HS-27A (cell line): ENCODE measurements at regions not wholly inside any gene's neighbourhood (a gene's known extent, or its start where the extent isn't known, plus 50 kb on each side); places are given as distances from the start of the nearest gene placed in this dataset.
A peak's percentile ranks its signal among the peaks of the same experiment; 100 is the strongest.

Experiments used
- DNase-seq: peaks from one replicate; pipeline ENCODE4 v3.0.0-alpha.2; 2012; ENCODE audit warnings: low read depth, missing footprints

- DNase-seq: peak; percentile 19
Observed at GRCh38 chr9:99365233-99365980, 143.3 kb downstream of the SEC61B start.

- DNase-seq: no peak
Observed at GRCh38 chr9:99366183-99366582, 144.1 kb downstream of the SEC61B start.

- DNase-seq: no peak
Observed at GRCh38 chr9:99366621-99367020, 144.5 kb downstream of the SEC61B start.

- no peak for DNase-seq
Observed at GRCh38 chr9:99368341-99369326, 146.6 kb downstream of the SEC61B start.

- no peak for DNase-seq
Observed at GRCh38 chr9:99369327-99369722, 147.2 kb downstream of the SEC61B start.

- no peak for DNase-seq
Observed at GRCh38 chr9:99370376-99370775, 148.3 kb downstream of the SEC61B start.

GRCh38 chr9:99371376-99371775 lies 149.3 kb downstream of the SEC61B start:
- DNase-seq: no peak

- no peak for DNase-seq
Observed at GRCh38 chr9:99373912-99374311, 151.8 kb downstream of the SEC61B start.

GRCh38 chr9:99374793-99375192 lies 152.7 kb downstream of the SEC61B start:
- no peak for DNase-seq

- DNase-seq: no peak
Observed at GRCh38 chr9:99375481-99375880, 153.4 kb downstream of the SEC61B start.

- no peak for DNase-seq
Observed at GRCh38 chr9:99377790-99378775, 156.0 kb downstream of the SEC61B start.

- no peak for DNase-seq
Observed at GRCh38 chr9:99383536-99383935, 161.5 kb downstream of the SEC61B start.

- DNase-seq: no peak
Observed at GRCh38 chr9:99385215-99385614, 163.1 kb downstream of the SEC61B start.

- no peak for DNase-seq
Observed at GRCh38 chr9:99385814-99386279, 163.8 kb downstream of the SEC61B start.

GRCh38 chr9:99387431-99387830 lies 165.3 kb downstream of the SEC61B start:
- no peak for DNase-seq

GRCh38 chr9:99389087-99390033 lies 167.3 kb downstream of the SEC61B start:
- DNase-seq: no peak

GRCh38 chr9:99391937-99392594 lies 170.0 kb downstream of the SEC61B start:
- no peak for DNase-seq

GRCh38 chr9:99392986-99393385 lies 170.9 kb downstream of the SEC61B start:
- no peak for DNase-seq

GRCh38 chr9:99393993-99394392 lies 171.9 kb downstream of the SEC61B start:
- no peak for DNase-seq

- DNase-seq: no peak
Observed at GRCh38 chr9:99398241-99398640, 176.2 kb downstream of the SEC61B start.
